GM20431 (cell line): ENCODE measurements at regions not wholly inside any gene's neighbourhood (a gene's known extent, or its start where the extent isn't known, plus 50 kb on each side); places are given as distances from the start of the nearest gene placed in this dataset.

Experiments used
- in situ Hi-C: fragments of 300-500 bp; cut with MseI, MboI; formaldehyde crosslinking; loops from one replicate; pipeline ENCODE4 v1.15.0; 2020; ENCODE audit warnings: low sequenced_read_pairs; ENCODE audit not compliant: unreplicated experiment

GRCh38 chr12:89258240-89258969 lies 93.9 kb downstream of the DUSP6 start:
- in situ Hi-C loops: no loop called here

GRCh38 chr12:89257340-89257739 lies 95.0 kb downstream of the DUSP6 start:
- in situ Hi-C loops: no loop called here

- in situ Hi-C loops: no loop called here
These were observed 96.2 kb downstream of the DUSP6 start for GRCh38 chr12:89256060-89256459.

DNA sequence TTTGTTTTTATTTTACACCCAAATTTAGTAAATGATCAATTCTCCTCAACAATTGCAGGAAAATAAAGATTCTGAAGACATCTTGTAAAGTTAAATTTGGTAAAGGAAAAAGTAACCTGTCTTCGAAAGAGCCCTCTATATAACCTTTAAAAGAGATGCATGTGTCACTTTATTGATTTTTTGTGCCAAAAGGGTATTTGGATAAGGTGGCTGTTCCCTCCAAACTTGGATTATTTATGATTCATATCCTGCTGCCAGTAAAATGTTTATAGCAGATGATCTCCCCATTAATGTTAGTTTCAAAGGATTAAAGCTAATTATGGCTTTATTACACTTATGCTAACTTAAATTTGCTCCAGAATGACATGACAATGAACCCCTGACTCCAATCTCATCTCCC lies 98.8 kb downstream of the DUSP6 start:
- in situ Hi-C loops: no loop called here

DNA sequence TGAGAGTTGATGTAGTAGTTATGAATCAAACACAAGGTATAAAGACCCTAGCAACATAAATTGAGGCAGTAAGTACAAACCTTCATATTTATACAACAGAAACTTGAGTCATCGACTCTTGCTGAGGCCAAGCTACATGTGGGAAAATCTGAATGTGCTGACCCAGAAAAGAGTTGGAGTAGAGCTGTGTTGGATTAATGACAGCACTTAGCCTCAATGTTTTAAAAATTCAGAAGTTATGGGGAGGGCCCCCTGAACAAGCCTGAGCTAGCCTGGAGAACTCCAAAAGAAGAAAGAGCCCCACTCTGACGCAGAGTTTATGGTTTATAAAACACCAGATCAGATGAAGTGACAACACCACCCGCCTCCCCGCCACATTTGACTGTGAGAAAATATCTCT lies 100.0 kb downstream of the DUSP6 start:
- in situ Hi-C loops: no loop called here

GRCh38 chr12:89251342-89252271 lies 100.7 kb downstream of the DUSP6 start:
- in situ Hi-C loops: no loop called here

- in situ Hi-C loops: no loop called here
These were observed 101.7 kb downstream of the DUSP6 start for GRCh38 chr12:89250636-89251035.

GRCh38 chr12:89250213-89250612 lies 102.1 kb downstream of the DUSP6 start:
- in situ Hi-C loops: no loop called here

DNA sequence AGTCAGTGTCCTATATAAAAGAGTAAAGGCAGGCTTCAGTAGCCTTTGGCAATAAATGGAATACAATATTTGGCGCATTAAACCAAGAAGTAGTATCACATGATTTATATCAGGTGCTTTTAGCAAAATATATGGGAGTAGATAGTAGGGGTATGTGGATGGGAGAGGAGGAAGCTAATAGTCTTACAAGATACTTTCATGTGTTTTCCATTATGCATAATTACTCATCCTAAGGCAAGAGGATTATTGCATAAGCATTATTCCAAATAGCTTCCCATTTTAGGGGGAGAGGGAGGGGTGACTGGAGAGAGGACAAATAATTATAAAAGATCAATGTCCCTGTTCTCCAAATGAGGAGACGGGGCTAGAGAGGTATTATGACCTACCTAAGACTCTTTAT lies 104.3 kb downstream of the DUSP6 start:
- in situ Hi-C loops: no loop called here

DNA sequence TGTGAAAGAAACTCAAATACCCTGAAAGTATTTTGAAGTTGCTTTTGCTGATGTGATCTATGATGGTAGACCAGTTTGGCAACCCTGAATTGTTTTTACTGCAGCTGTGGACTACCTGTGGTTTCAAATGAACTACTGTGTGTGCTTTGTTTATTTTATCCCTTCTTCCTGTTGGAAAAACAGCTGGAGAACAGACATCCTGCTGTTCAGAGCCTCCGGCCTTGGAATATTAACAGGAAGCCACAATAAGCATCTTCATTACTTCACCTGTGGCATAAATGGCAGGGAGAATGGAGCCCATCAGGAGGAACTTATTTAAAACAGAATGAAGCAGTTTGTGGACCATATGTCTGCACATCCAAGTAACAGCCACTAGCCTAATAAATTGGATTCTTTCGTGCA lies 104.8 kb downstream of the DUSP6 start:
- in situ Hi-C loops: no loop called here

DNA sequence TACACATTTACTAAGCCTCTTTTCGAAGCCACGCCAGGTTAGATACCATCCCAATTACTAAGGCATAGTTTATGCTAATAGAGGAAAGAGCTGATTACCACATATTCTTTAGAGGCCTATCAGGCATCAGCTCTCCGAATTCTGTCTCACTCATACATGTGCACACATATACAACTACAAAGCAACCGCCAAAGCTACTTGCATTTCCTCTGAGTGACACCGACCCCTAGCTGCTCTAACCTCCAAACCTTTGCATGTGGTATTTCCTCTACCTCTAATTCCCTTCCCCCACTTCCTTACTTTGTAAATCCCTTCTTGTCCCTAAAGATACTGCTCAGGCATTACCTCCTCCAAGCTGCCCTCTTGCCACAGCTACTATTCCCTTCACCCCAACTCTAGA lies 107.2 kb downstream of the DUSP6 start:
- in situ Hi-C loops: no loop called here

DNA sequence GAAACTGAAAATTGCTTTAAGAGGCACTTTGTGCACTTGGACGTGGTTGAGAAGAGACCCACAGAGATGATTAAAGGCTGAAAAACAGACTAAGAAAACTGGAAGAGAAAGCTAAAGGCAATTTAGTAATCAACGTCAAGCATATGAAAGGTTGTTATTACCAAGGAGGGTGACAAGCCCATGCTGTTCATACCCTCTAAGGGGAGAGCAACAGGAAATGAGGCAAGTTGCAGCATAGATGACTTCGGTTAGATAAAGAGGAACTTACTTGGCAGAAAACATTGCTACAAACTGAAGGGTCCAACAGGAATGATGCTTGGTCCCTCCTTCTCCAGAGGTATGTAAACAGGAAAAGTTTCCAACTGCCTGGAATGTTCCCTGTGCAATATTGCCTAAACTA lies 107.8 kb downstream of the DUSP6 start:
- in situ Hi-C loops: no loop called here

DNA sequence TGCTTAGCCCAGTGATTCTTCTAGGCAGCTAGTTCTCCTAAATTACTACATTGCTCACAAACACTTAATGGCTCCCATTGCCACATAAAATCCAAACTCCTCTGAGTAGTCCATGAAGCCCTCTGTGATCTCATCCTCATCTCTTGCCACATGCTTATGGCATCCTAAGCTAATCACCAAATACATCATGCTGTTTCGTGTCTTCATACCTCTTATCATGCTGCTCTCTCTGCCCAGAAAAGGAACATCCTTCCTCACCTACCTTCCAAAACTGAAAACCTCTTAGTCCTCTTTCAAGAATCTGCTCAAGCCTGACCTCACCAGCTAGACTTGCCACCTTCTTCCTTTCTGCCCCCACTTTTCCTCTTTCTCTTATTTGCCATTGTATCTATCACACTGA lies 108.5 kb downstream of the DUSP6 start:
- in situ Hi-C loops: no loop called here

DNA sequence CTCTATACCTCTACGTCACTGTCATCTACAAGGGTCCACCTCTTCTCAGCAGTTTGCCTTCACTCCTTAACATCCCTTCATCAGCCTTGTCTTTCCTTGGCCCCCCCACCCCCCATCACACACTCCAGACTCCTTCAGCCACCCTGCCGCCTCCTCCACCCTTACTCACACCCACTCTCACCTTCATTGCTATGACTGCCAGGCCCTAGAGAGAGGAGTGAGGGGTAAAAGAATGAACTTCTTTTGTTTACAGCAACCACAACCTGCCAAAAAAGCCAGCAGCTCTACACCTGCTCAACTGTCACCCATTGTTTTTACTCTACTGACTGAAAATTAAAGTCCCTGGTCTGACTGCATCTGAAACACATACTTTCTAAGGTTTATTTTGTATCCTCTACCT lies 112.8 kb downstream of the DUSP6 start:
- in situ Hi-C loops: no loop called here

- in situ Hi-C loops: no loop called here
These were observed 113.7 kb downstream of the DUSP6 start for GRCh38 chr12:89238593-89238992.

GRCh38 chr12:89237763-89238162 lies 114.5 kb downstream of the DUSP6 start:
- in situ Hi-C loops: no loop called here

GRCh38 chr12:89236748-89237383 lies 115.4 kb downstream of the DUSP6 start:
- in situ Hi-C loops: no loop called here

GRCh38 chr12:89236237-89236636 lies 116.1 kb downstream of the DUSP6 start:
- in situ Hi-C loops: no loop called here

DNA sequence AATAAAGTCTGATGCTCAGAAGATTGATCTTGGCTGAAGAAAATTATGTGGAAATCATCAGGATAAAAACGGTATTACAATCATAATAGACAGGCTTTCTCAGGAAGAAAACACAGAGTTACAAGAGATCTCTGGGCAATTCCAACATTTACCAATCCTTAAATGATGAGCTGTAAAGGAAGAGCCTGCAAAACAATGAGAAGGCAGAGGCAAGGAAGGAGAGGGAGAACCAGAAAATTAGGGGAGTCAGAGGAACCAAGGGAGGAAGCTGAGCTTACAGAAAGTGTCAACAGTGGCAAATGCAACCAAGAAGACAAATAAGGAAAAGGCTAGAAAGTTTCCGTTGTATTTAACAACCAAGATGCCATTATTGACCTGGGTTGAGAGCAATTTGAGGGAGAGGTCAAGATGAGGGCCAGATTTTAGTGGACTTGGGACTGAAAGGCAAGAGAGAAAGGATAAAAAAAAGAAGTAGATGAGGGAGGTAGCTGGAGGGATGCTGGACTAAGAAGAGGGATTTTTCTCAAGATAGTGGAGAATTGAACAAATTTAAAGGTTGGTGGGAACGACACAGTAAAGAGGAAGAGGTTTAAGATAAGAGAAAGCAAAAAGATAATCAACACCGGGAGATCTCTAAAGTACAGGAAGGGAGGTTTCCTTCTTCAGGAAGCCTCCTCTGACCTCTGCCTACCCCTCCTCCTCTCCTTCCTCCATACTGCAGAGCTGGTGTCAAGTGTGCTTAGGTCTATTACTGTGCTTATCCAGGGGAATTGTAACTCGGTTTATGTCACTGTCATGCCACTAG lies 116.9 kb downstream of the DUSP6 start:
- in situ Hi-C loops: no loop called here
